Kidney (tissue), 13 donors: ENCODE measurements at regions not wholly inside any gene's neighbourhood (a gene's known extent, or its start where the extent isn't known, plus 50 kb on each side); places are given as distances from the start of the nearest gene placed in this dataset.

Experiments
- DNase-seq, 5 donors: peaks; one replicate each; pipeline ENCODE4 v3.0.0-alpha.2; 2013 to 2020
- FAIRE-seq: peaks from 2 replicates; lab custom pipeline; 2012; peaks lifted over from hg19 to GRCh38; lab: Jason Lieb, UNC
- H3K27ac ChIP-seq, 2 donors: one replicate each; pipeline ENCODE4 v1.7.0; 2013; ENCODE audit warnings: low read depth in 2 of 2, low read length in 2 of 2, inconsistent platforms in 1 of 2
- H3K27me3 ChIP-seq: one replicate; pipeline ENCODE4 v1.7.1; 2013; ENCODE audit warnings: low read length, inconsistent platforms; ENCODE audit not compliant: control insufficient read depth, insufficient read depth
- H3K36me3 ChIP-seq, 3 donors: one replicate each; pipeline versions ENCODE4 v1.7.0 to v1.7.1; 2013; ENCODE audit warnings: low read length in 3 of 3, control low read depth in 1 of 3, inconsistent platforms in 1 of 3; ENCODE audit not compliant: insufficient read depth in 3 of 3, control insufficient read depth in 2 of 3
- H3K4me1 ChIP-seq, 3 donors: one replicate each; pipeline versions ENCODE4 v1.7.0 to v1.7.1; 2013; ENCODE audit warnings: low read length in 3 of 3, inconsistent platforms in 1 of 3, low read depth in 1 of 3; ENCODE audit not compliant: control insufficient read depth in 2 of 3, insufficient read depth in 2 of 3
- H3K4me3 ChIP-seq, 3 donors: one replicate each; pipeline versions ENCODE4 v1.7.0 to v1.8.1; 2013; ENCODE audit warnings: low read length in 3 of 3, control low read depth in 1 of 3, inconsistent platforms in 1 of 3
- H3K9ac ChIP-seq, 3 donors: one replicate each; pipeline versions ENCODE4 v1.7.0 to v1.7.1; 2013; ENCODE audit warnings: low read length in 3 of 3, control low read depth in 1 of 3, inconsistent platforms in 1 of 3
- H3K9me3 ChIP-seq, 3 donors: one replicate each; pipeline versions ENCODE4 v1.7.0 to v1.7.1; 2013; ENCODE audit warnings: low read length in 3 of 3, control low read depth in 1 of 3, inconsistent platforms in 1 of 3; ENCODE audit not compliant: control insufficient read depth in 2 of 3, insufficient read depth in 1 of 3
- CTCF ChIP-seq: IDR thresholded peaks from 3 replicates; pipeline ENCODE4 v1.5.1; 2012; ENCODE audit warnings: mild to moderate bottlenecking, moderate library complexity, borderline replicate concordance; ENCODE audit not compliant: insufficient read depth; ENCODE audit errors: extremely low read depth
- intact Hi-C: fragments of 100-400 bp; cut with DNase I; formaldehyde crosslinking; loops from one replicate; pipeline ENCODE4 v1.11.1; 2022
- donor health status: control.
- donor health status: control.
- donor health status: control.
- donor health status: control.
- donor health status: control.
- donor health status: DM: yes; HTN: yes; CAD: no.
- donor health status: Normal renal cell carcinoma (clear cell type).

DNA sequence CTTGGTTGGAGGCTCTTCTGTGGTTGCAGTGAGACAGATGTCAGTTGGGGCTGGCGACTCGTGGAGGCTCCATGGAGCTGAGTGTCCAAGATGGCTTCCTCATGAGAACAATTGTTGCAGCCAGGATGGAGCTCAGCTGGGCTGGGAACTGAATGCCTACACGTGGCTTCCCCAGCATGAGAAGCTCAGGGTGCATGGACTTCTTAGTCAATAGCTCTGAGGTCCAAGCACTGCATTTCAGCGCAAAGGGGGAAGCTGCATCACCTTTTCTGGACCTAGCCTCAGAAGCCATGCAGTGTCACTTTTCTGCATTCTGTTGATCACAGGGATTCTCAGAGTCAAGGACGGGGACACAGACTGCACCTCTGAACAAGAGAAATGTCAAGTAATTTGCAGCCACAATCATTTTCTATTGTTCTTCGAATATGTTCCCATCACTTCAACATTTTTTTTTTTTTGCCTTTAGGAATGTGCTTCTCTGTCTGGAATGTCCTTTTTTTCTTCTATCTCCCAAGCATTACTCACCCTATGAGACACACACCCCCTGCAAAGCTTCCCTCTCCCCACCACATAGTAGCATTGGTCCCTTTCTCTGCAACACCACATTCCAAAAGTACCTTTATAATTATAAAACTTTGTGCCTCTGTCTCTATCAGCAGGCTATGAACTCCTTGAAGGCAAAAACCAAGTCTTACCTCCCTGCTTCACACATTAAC is 57.5 kb upstream of the STK32A start:
- FAIRE-seq (no peak), DNase-seq (no peak)
- Histone ChIP-seq H3K27ac (no peak overlapping the region), H3K4me1 (no peaks in the 10 kb centered on the region), H3K9me3 (no peaks in the 10 kb centered on the region), H3K4me3 (no peak overlapping the region), H3K27me3 (no peaks in the 10 kb centered on the region), H3K36me3 (no peaks in the 10 kb centered on the region), H3K9ac (no peak overlapping the region)
- TF ChIP-seq CTCF = no peak
- intact Hi-C loops = no loop called here

- intact Hi-C loops = no loop called here
- no peak overlapping the region for H3K4me3 ChIP-seq
- H3K9ac ChIP-seq = no peak overlapping the region
- DNase-seq (no peak), FAIRE-seq (no peak)
- H3K36me3 ChIP-seq = no peaks in the 10 kb centered on the region
- no peaks in the 10 kb centered on the region for H3K27me3 ChIP-seq
- no peak overlapping the region for H3K27ac ChIP-seq
- no peak for TF ChIP-seq CTCF
- H3K9me3 ChIP-seq = no peaks in the 10 kb centered on the region
- no peaks in the 10 kb centered on the region for H3K4me1 ChIP-seq
Measured at GRCh38 chr5:147179562-147180147, 55.2 kb upstream of the STK32A start.

GRCh38 chr5:147180751-147181150 is 54.1 kb upstream of the STK32A start:
- Histone ChIP-seq H3K27me3 (no peaks in the 10 kb centered on the region), H3K4me1 (no peaks in the 10 kb centered on the region), H3K9me3 (no peaks in the 10 kb centered on the region), H3K36me3 (no peaks in the 10 kb centered on the region), H3K4me3 (no peak overlapping the region), H3K9ac (no peak overlapping the region), H3K27ac (no peak overlapping the region)
- TF ChIP-seq CTCF = no peak
- intact Hi-C loops = no loop called here
- no peak for DNase-seq
- FAIRE-seq = no peak
